OCI-LY3 (cell line): ENCODE measurements at regions not wholly inside any gene's neighbourhood (a gene's known extent, or its start where the extent isn't known, plus 50 kb on each side); places are given as distances from the start of the nearest gene placed in this dataset.

Experiments
- H2AFZ ChIP-seq: fragments of 200-600, 300-600 bp; shearing (Covaris generic); 2 replicates; pipeline ENCODE4 v1.6.0; 2014; ENCODE audit warnings: antibody characterized with exemption, low read depth, low read length
- H3K27ac ChIP-seq: fragments of 200-600, 300-600 bp; sonication (generic); 2 replicates; pipeline ENCODE4 v1.5.1; 2014; ENCODE audit warnings: mild to moderate bottlenecking, low read length, moderate library complexity, mixed read lengths
- H3K27me3 ChIP-seq: fragments of 200-600, 300-600 bp; sonication (generic); 2 replicates; pipeline ENCODE4 v1.6.1; 2014; ENCODE audit warnings: low read depth, low read length, mixed read lengths
- H3K36me3 ChIP-seq: fragments of 200-600, 300-600 bp; sonication (generic); replicated peaks from 2 replicates; pipeline ENCODE3; 2014; ENCODE audit warnings: low read depth, low read length, mixed read lengths
- H3K4me1 ChIP-seq: fragments of 300-600, 200-600 bp; sonication (generic); 2 replicates; pipeline ENCODE4 v1.6.1; 2014; ENCODE audit warnings: low read length, mixed read lengths
- H3K4me2 ChIP-seq: fragments of 200-600, 300-600 bp; sonication (generic); 2 replicates; pipeline ENCODE4 v1.6.1; 2014; ENCODE audit warnings: low read length, mixed read lengths
- H3K4me3 ChIP-seq: fragments of 300-600, 200-600 bp; sonication (generic); 2 replicates; pipeline ENCODE4 v1.5.1; 2014; ENCODE audit warnings: antibody characterized with exemption, mild to moderate bottlenecking, low read length, moderate library complexity
- H3K79me2 ChIP-seq: fragments of 300-600, 200-600 bp; shearing (Covaris generic); 2 replicates; pipeline ENCODE4 v1.6.1; 2014; ENCODE audit warnings: mild to moderate bottlenecking, low read length, mixed read lengths
- H3K9ac ChIP-seq: fragments of 300-600, 200-600 bp; shearing (Covaris generic); 2 replicates; pipeline ENCODE4 v1.6.0; 2014; ENCODE audit warnings: mild to moderate bottlenecking, low read length, moderate library complexity
- H3K9me3 ChIP-seq: fragments of 200-600, 300-600 bp; shearing (Covaris generic); 2 replicates; pipeline ENCODE4 v1.6.1; 2014; ENCODE audit warnings: low read length, mixed read lengths; ENCODE audit not compliant: insufficient read depth
- H4K20me1 ChIP-seq: fragments of 200-600, 300-600 bp; sonication (generic); 2 replicates; pipeline ENCODE4 v1.6.1; 2016; ENCODE audit warnings: low read length, mixed read lengths; ENCODE audit not compliant: insufficient read depth
- EZH2phosphoT487 ChIP-seq: fragments of 200-600 bp; shearing (Covaris generic); IDR thresholded peaks from 2 replicates; pipeline ENCODE4 v1.6.1; 2018; ENCODE audit warnings: antibody characterized with exemption, mixed run types, low read depth
- TF ChIP-seq, protein P1 (sequence below): fragments of 200-600, 300-600 bp; sonication (generic); IDR thresholded peaks from 2 replicates; pipeline ENCODE4 v1.5.1; 2014; ENCODE audit warnings: antibody characterized with exemption, low read length, low read depth

DNA sequence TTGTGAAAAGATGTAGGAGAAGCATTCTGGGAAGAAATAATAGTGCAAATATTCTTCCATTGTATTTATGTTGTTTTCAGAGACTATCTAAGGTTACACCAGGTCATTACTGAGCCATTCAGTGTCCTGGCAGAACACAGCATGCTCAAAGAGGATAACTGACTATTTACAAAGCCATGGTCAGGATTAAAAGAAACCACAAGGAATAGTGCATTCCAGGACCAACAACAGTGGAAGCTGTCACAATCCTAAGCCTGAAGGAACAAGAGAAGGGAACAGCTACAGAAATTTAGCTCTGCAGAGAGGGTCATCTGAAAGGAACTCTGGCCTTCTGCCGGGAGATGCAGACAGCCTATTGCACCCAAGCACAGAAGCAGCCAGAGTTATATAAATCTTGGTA, 116.7 kb downstream of the DSC3 start:
- H3K27me3 ChIP-seq, result no peaks in the 10 kb centered on the region
- no peaks in the 10 kb centered on the region for H4K20me1 ChIP-seq
- no peak overlapping the region for H2AFZ ChIP-seq
- no peak overlapping the region for H3K4me3 ChIP-seq
- H3K27ac ChIP-seq, result no peak overlapping the region
- H3K9me3 ChIP-seq, result no peaks in the 10 kb centered on the region
- no peak for TF ChIP-seq EZH2phosphoT487
- TF ChIP-seq, protein P1, sequence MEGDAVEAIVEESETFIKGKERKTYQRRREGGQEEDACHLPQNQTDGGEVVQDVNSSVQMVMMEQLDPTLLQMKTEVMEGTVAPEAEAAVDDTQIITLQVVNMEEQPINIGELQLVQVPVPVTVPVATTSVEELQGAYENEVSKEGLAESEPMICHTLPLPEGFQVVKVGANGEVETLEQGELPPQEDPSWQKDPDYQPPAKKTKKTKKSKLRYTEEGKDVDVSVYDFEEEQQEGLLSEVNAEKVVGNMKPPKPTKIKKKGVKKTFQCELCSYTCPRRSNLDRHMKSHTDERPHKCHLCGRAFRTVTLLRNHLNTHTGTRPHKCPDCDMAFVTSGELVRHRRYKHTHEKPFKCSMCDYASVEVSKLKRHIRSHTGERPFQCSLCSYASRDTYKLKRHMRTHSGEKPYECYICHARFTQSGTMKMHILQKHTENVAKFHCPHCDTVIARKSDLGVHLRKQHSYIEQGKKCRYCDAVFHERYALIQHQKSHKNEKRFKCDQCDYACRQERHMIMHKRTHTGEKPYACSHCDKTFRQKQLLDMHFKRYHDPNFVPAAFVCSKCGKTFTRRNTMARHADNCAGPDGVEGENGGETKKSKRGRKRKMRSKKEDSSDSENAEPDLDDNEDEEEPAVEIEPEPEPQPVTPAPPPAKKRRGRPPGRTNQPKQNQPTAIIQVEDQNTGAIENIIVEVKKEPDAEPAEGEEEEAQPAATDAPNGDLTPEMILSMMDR, result no peak
- H3K4me1 ChIP-seq, result peaks cover 5% of the 10 kb centered on the region
- H3K9ac ChIP-seq, result no peak overlapping the region
- H3K4me2 ChIP-seq, result no peak overlapping the region
- no peaks in the 10 kb centered on the region for H3K79me2 ChIP-seq
- no peaks in the 10 kb centered on the region for H3K36me3 ChIP-seq

DNA sequence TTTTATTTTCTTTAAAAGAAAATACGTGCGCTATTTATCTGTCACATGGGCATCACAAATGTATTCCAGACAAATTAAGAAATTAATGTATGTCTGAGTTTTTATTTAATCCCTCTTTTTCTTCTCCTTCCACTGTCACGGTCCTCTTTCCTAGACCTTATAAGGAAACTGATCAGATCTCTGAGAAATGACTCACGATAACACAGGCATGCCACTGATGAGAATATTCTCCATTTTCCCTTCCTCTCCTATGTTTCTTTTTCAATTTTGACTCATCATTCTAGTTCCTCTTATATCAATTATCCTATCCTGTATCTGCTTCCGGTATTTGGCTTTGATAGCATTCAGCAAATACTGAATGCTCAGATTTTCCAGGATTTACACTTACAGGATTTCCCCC, 121.8 kb downstream of the DSC3 start:
- H3K4me2 ChIP-seq, result no peak overlapping the region
- H3K4me3 ChIP-seq, result no peak overlapping the region
- H3K27ac ChIP-seq, result no peak overlapping the region
- H3K36me3 ChIP-seq, result no peaks in the 10 kb centered on the region
- no peaks in the 10 kb centered on the region for H3K9me3 ChIP-seq
- H3K9ac ChIP-seq, result no peak overlapping the region
- no peaks in the 10 kb centered on the region for H3K79me2 ChIP-seq
- H3K27me3 ChIP-seq, result no peaks in the 10 kb centered on the region
- peaks cover 7% of the 10 kb centered on the region for H3K4me1 ChIP-seq
- no peak overlapping the region for H2AFZ ChIP-seq
- TF ChIP-seq EZH2phosphoT487, result no peak
- TF ChIP-seq, protein P1, result no peak
- H4K20me1 ChIP-seq, result no peaks in the 10 kb centered on the region

DNA sequence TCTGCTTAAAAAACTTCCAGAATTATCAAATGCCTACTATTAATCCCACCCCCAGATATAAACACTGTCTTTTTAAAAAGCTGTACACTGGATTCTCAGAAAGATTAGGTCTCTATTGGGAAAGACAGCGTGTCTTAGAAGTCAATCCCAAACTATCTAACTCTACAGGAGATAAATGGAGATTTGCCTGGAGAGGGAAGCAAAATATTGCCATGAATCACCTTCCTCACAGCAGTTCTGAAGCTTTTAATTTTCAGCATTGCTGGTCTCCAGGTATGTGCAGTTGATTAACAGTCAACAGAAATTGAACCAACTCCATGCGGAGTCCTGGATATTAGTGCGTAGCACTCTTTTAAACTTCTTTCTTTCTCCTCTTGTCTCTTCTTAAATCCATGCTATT, 122.2 kb downstream of the DSC3 start:
- peaks cover 7% of the 10 kb centered on the region for H3K4me1 ChIP-seq
- TF ChIP-seq, protein P1, result no peak
- no peak for TF ChIP-seq EZH2phosphoT487
- H3K9me3 ChIP-seq, result no peaks in the 10 kb centered on the region
- no peak overlapping the region for H3K9ac ChIP-seq
- no peaks in the 10 kb centered on the region for H3K79me2 ChIP-seq
- no peaks in the 10 kb centered on the region for H4K20me1 ChIP-seq
- H3K27ac ChIP-seq, result no peak overlapping the region
- no peak overlapping the region for H2AFZ ChIP-seq
- no peak overlapping the region for H3K4me2 ChIP-seq
- H3K36me3 ChIP-seq, result no peaks in the 10 kb centered on the region
- no peaks in the 10 kb centered on the region for H3K27me3 ChIP-seq
- H3K4me3 ChIP-seq, result no peak overlapping the region

GRCh38 chr18:30917651-30918050, 124.9 kb downstream of the DSC3 start:
- Histone ChIP-seq H3K79me2 (no peaks in the 10 kb centered on the region), H3K36me3 (no peaks in the 10 kb centered on the region), H3K4me3 (no peak overlapping the region)

More at GRCh38 chr18:30917651-30918050, 124.9 kb downstream of the DSC3 start:
- H3K27ac ChIP-seq, result no peak overlapping the region
- H3K27me3 ChIP-seq, result no peaks in the 10 kb centered on the region
- peaks cover 7% of the 10 kb centered on the region for H3K4me1 ChIP-seq
- no peak overlapping the region for H2AFZ ChIP-seq
- H3K4me2 ChIP-seq, result no peak overlapping the region
- TF ChIP-seq, protein P1, result no peak
- no peak for TF ChIP-seq EZH2phosphoT487
- H3K9ac ChIP-seq, result no peak overlapping the region
- no peaks in the 10 kb centered on the region for H4K20me1 ChIP-seq
- H3K9me3 ChIP-seq, result no peaks in the 10 kb centered on the region
